Panc1 (cell line): ENCODE measurements at regions not wholly inside any gene's neighbourhood (a gene's known extent, or its start where the extent isn't known, plus 50 kb on each side); places are given as distances from the start of the nearest gene placed in this dataset.

Experiments used
- ATAC-seq: fragments of 200-7000 bp; cut with Tn5 transposase; 2 replicates; pipeline ENCODE4 v1.9.1; 2020; ENCODE audit warnings: mild to moderate bottlenecking, moderate library complexity
- BruUV-seq: library from RNA; stranded (reverse); fragments of 400-500 nt; replicated peaks from 2 replicates; lab custom pipeline; 2021; lab: Mats Ljungman, UMichigan
- CTCF ChIA-PET: fragments of 300-600 bp; sonication (Branson Sonifier 250); formaldehyde crosslinking; loops from one replicate; lab custom pipeline; 2022; ENCODE audit warnings: antibody characterized with exemption; lab: Charles Lee
- POLR2A ChIA-PET: fragments of 300-600 bp; sonication (Branson Sonifier 250); formaldehyde crosslinking; loops from one replicate; lab custom pipeline; 2022; ENCODE audit warnings: antibody characterized with exemption; lab: Charles Lee
- DNase-seq: peaks from one replicate; pipeline ENCODE4 v3.0.0-alpha.2; 2010; ENCODE audit warnings: low read depth, low spot score
- H3K27ac ChIP-seq: 2 replicates; pipeline ENCODE4 v1.5.1; 2011; ENCODE audit warnings: mild to moderate bottlenecking, low read length, inconsistent platforms
- H3K27me3 ChIP-seq: fragments of 200-500 bp; sonication (Bioruptor generic); 2 replicates; pipeline ENCODE4 v1.6.0; 2014; ENCODE audit warnings: low read length, inconsistent platforms; ENCODE audit not compliant: control insufficient read depth, insufficient read depth
- H3K36me3 ChIP-seq: fragments of 200-500 bp; sonication (Bioruptor generic); 2 replicates; pipeline ENCODE4 v1.5.1; 2014; ENCODE audit warnings: inconsistent platforms, mild to moderate bottlenecking, low read length, moderate library complexity; ENCODE audit not compliant: control insufficient read depth, insufficient read depth
- H3K4me1 ChIP-seq: 2 replicates; pipeline ENCODE4 v1.5.1; 2011; ENCODE audit warnings: inconsistent platforms, mild to moderate bottlenecking, low read length, moderate library complexity; ENCODE audit not compliant: control insufficient read depth, insufficient read depth
- H3K4me3 ChIP-seq, 2 experiments: 2 replicates each; pipeline ENCODE4 v1.5.1; 2011 to 2012; ENCODE audit warnings: low read depth in 2 of 2, low read length in 2 of 2, mild to moderate bottlenecking in 2 of 2, inconsistent platforms in 1 of 2, moderate library complexity in 1 of 2
- H3K9me3 ChIP-seq: fragments of 200-500 bp; sonication (Bioruptor generic); 2 replicates; pipeline ENCODE4 v1.5.1; 2014; ENCODE audit warnings: low read depth, mild to moderate bottlenecking, inconsistent platforms, low read length, moderate library complexity; ENCODE audit not compliant: control insufficient read depth, insufficient read depth
- CTCF ChIP-seq: fragments of 450-650 bp; IDR thresholded peaks from 2 replicates; pipeline ENCODE4 v1.5.1; 2017; ENCODE audit warnings: mild to moderate bottlenecking
- POLR2AphosphoS5 ChIP-seq: IDR thresholded peaks from 2 replicates; pipeline ENCODE4 v1.6.1; 2012; ENCODE audit warnings: mild to moderate bottlenecking, low read depth, low read length, moderate library complexity
- REST ChIP-seq, 2 experiments: IDR thresholded peaks; 2 replicates each; pipeline ENCODE4 v1.6.1; 2011 to 2012; ENCODE audit warnings: low read depth in 2 of 2, control low read depth in 1 of 2, low read length in 1 of 2, mild to moderate bottlenecking in 1 of 2, moderate library complexity in 1 of 2; ENCODE audit not compliant: insufficient read depth in 1 of 2
- SIN3A ChIP-seq: IDR thresholded peaks from 2 replicates; pipeline ENCODE4 v1.6.1; 2012; ENCODE audit warnings: low read depth, mild to moderate bottlenecking, low read length, moderate library complexity, borderline replicate concordance; ENCODE audit not compliant: insufficient read depth
- TCF7L2 ChIP-seq: IDR thresholded peaks from 2 replicates; pipeline ENCODE4 v1.6.1; 2011; ENCODE audit warnings: mild to moderate bottlenecking, low read depth, low read length, inconsistent platforms
- in situ Hi-C: cut with HindIII; loops from 2 replicates; pipeline ENCODE4 v1.10.0; 2016; ENCODE audit warnings: low sequenced_read_pairs, low pct_unique_long_range_greater_than_20kb
- intact Hi-C: fragments of 100-400 bp; cut with micrococcal nuclease; formaldehyde crosslinking; loops from one replicate; pipeline ENCODE4 v1.10.0; 2022; ENCODE audit not compliant: unreplicated experiment

- CTCF ChIA-PET = interaction anchor here (0.6 kb wide), 1 partner anchor 66 kb away, joined by 4 read pairs; no protein-coding TSS in a partner anchor
- intact Hi-C loops (no loop called here), in situ Hi-C loops (no loop called here)
- no peak overlapping the region for H3K4me3 ChIP-seq
- H3K4me1 ChIP-seq = no peaks in the 10 kb centered on the region
- no TSS peak for BruUV-seq
- no peak for DNase-seq
- H3K36me3 ChIP-seq = no peaks in the 10 kb centered on the region
- TF ChIP-seq CTCF = no peak
- no peak for TF ChIP-seq TCF7L2
- no peak for TF ChIP-seq POLR2AphosphoS5
- no peak for TF ChIP-seq SIN3A
- no peak for TF ChIP-seq REST (IDR thresholded peaks at IDR 0.05; ENCODE audit: insufficient read depth in 1 of 2, low read depth in 2 of 2, low read length in 1 of 2)
- POLR2A ChIA-PET = no interaction called here
- ATAC-seq = no peak
- no peaks in the 10 kb centered on the region for H3K27me3 ChIP-seq
- H3K9me3 ChIP-seq = no peaks in the 10 kb centered on the region
- no peak overlapping the region for H3K27ac ChIP-seq
These were observed 254.9 kb upstream of the PCDH20 start for GRCh38 chr13:61670384-61671161.

- Histone ChIP-seq H3K9me3 (no peaks in the 10 kb centered on the region), H3K27ac (peak overlapping the region; percentile 29; the same call in 1 of the 2 replicates), H3K36me3 (no peaks in the 10 kb centered on the region), H3K4me3 (no peak overlapping the region), H3K4me1 (0 out of 2 replicates have a peak, but pooled peaks cover 3% of the 10 kb centered on the region), H3K27me3 (no peaks in the 10 kb centered on the region)
- BruUV-seq = no TSS peak
- ChIA-PET POLR2A (interaction anchor here (0.7 kb wide), 1 partner anchor 76 kb away, joined by 3 read pairs; no protein-coding TSS in a partner anchor), CTCF (no interaction called here)
- peak; percentile 54 for DNase-seq
- TF ChIP-seq TCF7L2 (no peak), POLR2AphosphoS5 (peak; percentile 52; the same call in 1 of the 2 replicates)
- ATAC-seq = peak; percentile 97
- in situ Hi-C loops (no loop called here), intact Hi-C loops (no loop called here)
These were observed 249.4 kb upstream of the PCDH20 start for GRCh38 chr13:61664801-61665705.
